ENCODE measurements at regions not wholly inside any gene's neighbourhood (a gene's known extent, or its start where the extent isn't known, plus 50 kb on each side); places are given as distances from the start of the nearest gene placed in this dataset.
"Not testable (repeated sequence)": the region's sequence is repeated elsewhere in the genome, so short reads cannot be mapped to it uniquely, and the experiment has no call there.

DNA sequence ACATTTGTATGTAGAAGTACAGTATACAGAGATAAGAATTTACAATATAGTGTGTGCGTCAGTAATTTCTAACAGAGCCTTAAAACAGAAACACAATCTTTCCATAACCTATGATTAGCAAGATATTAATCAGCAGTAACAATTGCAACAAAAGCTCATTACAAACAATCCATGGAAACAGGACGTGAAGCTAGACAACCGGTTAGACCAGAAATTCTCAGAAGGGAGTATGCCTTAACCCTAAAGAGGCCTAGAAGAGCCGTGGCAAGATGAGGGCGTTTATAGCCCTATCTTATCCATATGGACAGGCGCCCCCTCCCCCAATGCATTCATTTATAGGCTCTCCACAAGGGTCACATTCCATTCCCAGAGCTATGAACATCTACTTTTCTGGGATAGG is 184.2 kb upstream of the GK2 start:
- H3K27ac ChIP-seq (ENCODE audit: control insufficient read depth, insufficient read depth); H3K9ac ChIP-seq (ENCODE audit: control insufficient read depth, insufficient read depth, low read length); H3K4me3 ChIP-seq; H3K4me1 ChIP-seq (ENCODE audit: control insufficient read depth, insufficient read depth, low read length); POLR2A ChIA-PET; H4K20me1 ChIP-seq (ENCODE audit: control insufficient read depth, insufficient read depth); ATAC-seq; DNase-seq (ENCODE audit: low read depth, low spot score); CTCF ChIA-PET; in situ Hi-C loops (cut with MboI); BruUV-seq (replicated peaks); FAIRE-seq; intact Hi-C loops (cut with micrococcal nuclease; ENCODE audit: unreplicated experiment); H3K4me2 ChIP-seq (ENCODE audit: control insufficient read depth, insufficient read depth); SMC1A ChIA-PET (ENCODE audit: uncharacterized antibody, unreplicated experiment); RAD21 ChIA-PET (ENCODE audit: unreplicated experiment); H2AFZ ChIP-seq (ENCODE audit: control insufficient read depth, low read depth, low read length); H3K27me3 ChIP-seq (replicated peaks in 1 of 2; ENCODE audit: control insufficient read depth in 2 of 2, insufficient read depth in 2 of 2, low read length in 1 of 2); H3K9me3 ChIP-seq (replicated peaks; ENCODE audit: control insufficient read depth, insufficient read depth, low read length); H3K79me2 ChIP-seq (ENCODE audit: control insufficient read depth, insufficient read depth, low read length); H3K36me3 ChIP-seq (ENCODE audit: control insufficient read depth in 2 of 2, insufficient read depth in 2 of 2, low read length in 1 of 2): not testable (repeated sequence)
- WGBS (ENCODE audit: insufficient coverage, insufficient replicate concordance, low lambda C conversion rate, missing lambda C conversion rate) = 25% methylated on average over 5 of the region's 6 CpGs

DNA sequence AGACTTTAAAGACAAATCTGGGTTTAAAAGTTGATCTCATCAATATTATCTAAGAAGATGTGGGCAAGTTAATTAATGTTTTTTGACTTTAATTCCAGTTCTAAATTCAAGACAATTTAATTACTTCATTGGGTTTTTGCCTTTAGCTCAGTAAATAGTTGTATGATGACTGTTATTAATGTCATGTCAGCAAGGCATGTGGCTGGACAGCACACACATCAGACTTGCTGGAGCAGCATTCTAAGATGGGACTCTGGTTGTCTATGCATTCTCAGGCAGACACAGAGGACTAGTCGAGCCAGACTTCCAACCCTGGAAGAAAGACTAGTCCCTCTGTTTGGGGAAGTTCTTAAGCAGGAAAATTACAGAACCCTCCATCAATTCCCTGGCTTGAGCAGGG is 180.7 kb upstream of the GK2 start:
- BruUV-seq (replicated peaks) = no TSS peak

DNA sequence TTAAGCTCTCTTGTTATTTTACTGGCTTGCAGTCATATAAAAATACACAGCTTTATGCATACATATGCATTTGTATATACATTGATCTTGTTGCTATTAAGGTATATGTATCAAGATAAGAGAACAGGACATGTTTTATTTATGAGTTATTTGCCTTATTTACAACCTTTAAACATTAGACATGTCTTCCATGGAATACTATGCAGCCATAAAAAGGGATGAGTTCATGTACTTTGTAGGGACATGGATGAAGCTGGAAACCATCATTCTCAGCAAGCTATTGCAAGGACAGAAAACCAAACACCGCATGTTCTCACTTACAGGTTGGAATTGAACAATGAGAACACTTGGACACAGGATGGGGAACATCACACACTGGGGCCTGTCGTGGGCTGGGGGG is 179.2 kb upstream of the GK2 start:
- FAIRE-seq; H3K27ac ChIP-seq (ENCODE audit: control insufficient read depth, insufficient read depth); BruUV-seq (replicated peaks); POLR2A ChIA-PET; H4K20me1 ChIP-seq (ENCODE audit: control insufficient read depth, insufficient read depth); H3K9ac ChIP-seq (ENCODE audit: control insufficient read depth, insufficient read depth, low read length); H2AFZ ChIP-seq (ENCODE audit: control insufficient read depth, low read depth, low read length); RAD21 ChIA-PET (ENCODE audit: unreplicated experiment); H3K27me3 ChIP-seq (replicated peaks in 1 of 2; ENCODE audit: control insufficient read depth in 2 of 2, insufficient read depth in 2 of 2, low read length in 1 of 2); SMC1A ChIA-PET (ENCODE audit: uncharacterized antibody, unreplicated experiment); H3K9me3 ChIP-seq (replicated peaks; ENCODE audit: control insufficient read depth, insufficient read depth, low read length); H3K4me2 ChIP-seq (ENCODE audit: control insufficient read depth, insufficient read depth); intact Hi-C loops (cut with micrococcal nuclease; ENCODE audit: unreplicated experiment); DNase-seq (ENCODE audit: low read depth, low spot score); ATAC-seq; in situ Hi-C loops (cut with MboI); H3K4me1 ChIP-seq (ENCODE audit: control insufficient read depth, insufficient read depth, low read length); H3K4me3 ChIP-seq; H3K79me2 ChIP-seq (ENCODE audit: control insufficient read depth, insufficient read depth, low read length); H3K36me3 ChIP-seq (ENCODE audit: control insufficient read depth in 2 of 2, insufficient read depth in 2 of 2, low read length in 1 of 2): not testable (repeated sequence)
- CTCF ChIA-PET = interaction anchor here (1.0 kb wide), 1 partner anchor 10 kb away, joined by 3 read pairs; no protein-coding TSS in a partner anchor
- WGBS (ENCODE audit: insufficient coverage, insufficient replicate concordance, low lambda C conversion rate, missing lambda C conversion rate) = 18% methylated on average over 1 of the region's 2 CpGs

More for the DNA sequence above, 180.7 kb upstream of the GK2 start:
- in situ Hi-C loops (cut with MboI) = no loop called here
- intact Hi-C loops (cut with micrococcal nuclease; ENCODE audit: unreplicated experiment) = no loop called here
- Histone ChIP-seq H4K20me1 (ENCODE audit: control insufficient read depth, insufficient read depth) (no peaks in the 10 kb centered on the region), H2AFZ (ENCODE audit: control insufficient read depth, low read depth, low read length) (no peak overlapping the region), H3K79me2 (ENCODE audit: control insufficient read depth, insufficient read depth, low read length) (no peaks in the 10 kb centered on the region), H3K9me3 (replicated peaks; ENCODE audit: control insufficient read depth, insufficient read depth, low read length) (no peaks in the 10 kb centered on the region), H3K4me2 (ENCODE audit: control insufficient read depth, insufficient read depth) (no peak overlapping the region), H3K27ac (ENCODE audit: control insufficient read depth, insufficient read depth) (no peak overlapping the region), H3K4me3 (no peak overlapping the region), H3K27me3 (replicated peaks in 1 of 2; ENCODE audit: control insufficient read depth in 2 of 2, insufficient read depth in 2 of 2, low read length in 1 of 2) (no peaks in the 10 kb centered on the region; a peak in 1 of 4 replicates), H3K9ac (ENCODE audit: control insufficient read depth, insufficient read depth, low read length) (no peak overlapping the region), H3K4me1 (ENCODE audit: control insufficient read depth, insufficient read depth, low read length) (no peaks in the 10 kb centered on the region), H3K36me3 (ENCODE audit: control insufficient read depth in 2 of 2, insufficient read depth in 2 of 2, low read length in 1 of 2) (no peaks in the 10 kb centered on the region)
- TF ChIP-seq GATAD2B (conservative IDR thresholded peaks at IDR 0.05; ENCODE audit: low read depth) = no peak
- TF ChIP-seq HCFC1 (IDR thresholded peaks at IDR 0.05; ENCODE audit: low read length) = no peak
- TF ChIP-seq CHD4 (IDR thresholded peaks at IDR 0.05) = no peak
- no peak for TF ChIP-seq RUNX3 (IDR thresholded peaks at IDR 0.05; ENCODE audit: low read length)
- TF ChIP-seq, protein P1, sequence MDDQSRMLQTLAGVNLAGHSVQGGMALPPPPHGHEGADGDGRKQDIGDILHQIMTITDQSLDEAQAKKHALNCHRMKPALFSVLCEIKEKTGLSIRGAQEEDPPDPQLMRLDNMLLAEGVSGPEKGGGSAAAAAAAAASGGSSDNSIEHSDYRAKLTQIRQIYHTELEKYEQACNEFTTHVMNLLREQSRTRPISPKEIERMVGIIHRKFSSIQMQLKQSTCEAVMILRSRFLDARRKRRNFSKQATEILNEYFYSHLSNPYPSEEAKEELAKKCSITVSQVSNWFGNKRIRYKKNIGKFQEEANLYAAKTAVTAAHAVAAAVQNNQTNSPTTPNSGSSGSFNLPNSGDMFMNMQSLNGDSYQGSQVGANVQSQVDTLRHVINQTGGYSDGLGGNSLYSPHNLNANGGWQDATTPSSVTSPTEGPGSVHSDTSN (IDR thresholded peaks at IDR 0.05; ENCODE audit: insufficient replicate concordance, low read depth, low read length) = no peak
- TF ChIP-seq NFYA (IDR thresholded peaks at IDR 0.05; ENCODE audit: borderline replicate concordance, low read depth, low read length) = no peak
- TF ChIP-seq CREM (IDR thresholded peaks at IDR 0.05; ENCODE audit: low read depth) = no peak
- no peak for TF ChIP-seq MEF2B (IDR thresholded peaks at IDR 0.05; ENCODE audit: partially characterized antibody, poor library complexity, severe bottlenecking)
- no peak for ATAC-seq
- FAIRE-seq = no peak
- SMC1A ChIA-PET (ENCODE audit: uncharacterized antibody, unreplicated experiment) = no interaction called here
- CTCF ChIA-PET = no interaction called here
- no peak for DNase-seq (ENCODE audit: low read depth, low spot score)
- WGBS (ENCODE audit: insufficient coverage, insufficient replicate concordance, low lambda C conversion rate, missing lambda C conversion rate) = 0% methylated on average over 1 of the region's 1 CpG
- POLR2A ChIA-PET = no interaction called here
- RAD21 ChIA-PET (ENCODE audit: unreplicated experiment) = no interaction called here
